PC-9 (cell line): ENCODE measurements at regions not wholly inside any gene's neighbourhood (a gene's known extent, or its start where the extent isn't known, plus 50 kb on each side); places are given as distances from the start of the nearest gene placed in this dataset.

ENCODE experiments used
- BruUV-seq: library from RNA; stranded (reverse); fragments of 400-500 nt; replicated peaks from 2 replicates; lab custom pipeline; 2021; lab: Mats Ljungman, UMichigan
- CTCF ChIA-PET: fragments of 300-600 bp; sonication (Branson Sonifier 250); formaldehyde crosslinking; loops from one replicate; lab custom pipeline; 2022; ENCODE audit warnings: antibody characterized with exemption; lab: Charles Lee
- POLR2A ChIA-PET: fragments of 300-600 bp; sonication (Branson Sonifier 250); formaldehyde crosslinking; loops from one replicate; lab custom pipeline; 2022; ENCODE audit warnings: antibody characterized with exemption; ENCODE audit not compliant: unreplicated experiment; lab: Charles Lee
- DNase-seq, 2 experiments: peaks; one replicate each; pipeline versions ENCODE4 v3.0.0 to v3.0.0-alpha.2; 2015 to 2022; ENCODE audit warnings: mixed read lengths in 1 of 2
- H2AFZ ChIP-seq: fragments of 200-600 bp; sonication (generic); 2 replicates; pipeline ENCODE4 v1.8.1; 2017; ENCODE audit warnings: antibody characterized with exemption
- H3F3A ChIP-seq: fragments of 200-600 bp; sonication (generic); 2 replicates; pipeline ENCODE4 v1.8.1; 2017; ENCODE audit warnings: antibody characterized with exemption, mild to moderate bottlenecking, low read depth; ENCODE audit not compliant: insufficient read depth
- H3K27ac ChIP-seq: fragments of 200-600 bp; sonication (generic); 2 replicates; pipeline ENCODE4 v1.6.1; 2016; ENCODE audit warnings: mixed run types
- H3K27me3 ChIP-seq: fragments of 200-600 bp; sonication (generic); 2 replicates; pipeline ENCODE4 v1.6.1; 2016; ENCODE audit warnings: low read depth, mixed run types; ENCODE audit not compliant: insufficient read depth
- H3K36me3 ChIP-seq: fragments of 200-600 bp; sonication (generic); 2 replicates; pipeline ENCODE4 v1.6.1; 2016; ENCODE audit warnings: low read depth, mixed run types
- H3K4me1 ChIP-seq: fragments of 200-600 bp; sonication (generic); replicated peaks from 2 replicates; pipeline ENCODE4 v1.6.1; 2016; ENCODE audit warnings: mixed run types; ENCODE audit not compliant: insufficient read depth
- H3K4me2 ChIP-seq: fragments of 200-600 bp; sonication (generic); 2 replicates; pipeline ENCODE4 v1.6.1; 2017; ENCODE audit warnings: mixed run types
- H3K4me3 ChIP-seq: fragments of 200-600 bp; sonication (generic); 2 replicates; pipeline ENCODE4 v1.6.1; 2016; ENCODE audit warnings: mixed run types
- H3K79me2 ChIP-seq: fragments of 200-600 bp; sonication (generic); 2 replicates; pipeline ENCODE4 v1.6.1; 2017; ENCODE audit warnings: low read depth, mixed run types
- H3K9me2 ChIP-seq: fragments of 200-600 bp; sonication (generic); 2 replicates; pipeline ENCODE4 v1.8.1; 2017; ENCODE audit warnings: mild to moderate bottlenecking; ENCODE audit not compliant: insufficient read depth
- H3K9me3 ChIP-seq: fragments of 200-600 bp; sonication (generic); 2 replicates; pipeline ENCODE4 v1.8.1; 2016; ENCODE audit warnings: low read depth; ENCODE audit not compliant: insufficient read depth
- H4K20me1 ChIP-seq: fragments of 200-600 bp; sonication (generic); 2 replicates; pipeline ENCODE4 v1.8.1; 2017; ENCODE audit not compliant: insufficient read depth
- EZH2 ChIP-seq: fragments of 200-600 bp; sonication (generic); IDR thresholded peaks from 2 replicates; pipeline ENCODE4 v1.8.0; 2017; ENCODE audit warnings: antibody characterized with exemption, low read depth
- intact Hi-C: fragments of 100-400 bp; cut with micrococcal nuclease; formaldehyde crosslinking; loops from one replicate; pipeline ENCODE4 v1.10.0; 2022; ENCODE audit not compliant: unreplicated experiment
- TF ChIP-seq, protein P1 (sequence below): fragments of 200-600 bp; sonication (generic); conservative IDR thresholded peaks from 2 replicates; pipeline ENCODE4 v1.6.1; 2017; ENCODE audit warnings: mixed run types, antibody characterized with exemption, mild to moderate bottlenecking, moderate library complexity

DNA sequence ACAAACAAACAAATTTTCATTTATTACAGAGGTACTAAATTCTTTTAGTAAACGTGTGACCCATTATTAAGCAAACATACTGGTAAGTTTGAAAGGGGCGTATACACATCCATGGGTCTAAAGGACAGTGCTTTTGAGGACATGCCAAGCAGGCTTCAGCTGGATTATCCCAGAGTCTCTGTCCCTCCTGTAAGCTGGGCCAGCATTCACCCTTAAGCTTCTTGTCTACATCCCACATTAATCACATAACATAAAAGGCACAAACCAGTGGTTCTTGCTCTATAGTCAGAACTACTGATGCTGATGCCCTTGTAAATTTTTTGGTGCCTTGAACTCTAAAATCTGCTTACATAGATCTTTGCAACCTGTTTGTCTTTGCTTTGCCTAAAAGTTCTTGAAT, 150.8 kb upstream of the BNIP2 start:
- Histone ChIP-seq H3K4me1 (no peaks in the 10 kb centered on the region), H4K20me1 (no peaks in the 10 kb centered on the region), H3K36me3 (no peaks in the 10 kb centered on the region), H3K27me3 (no peaks in the 10 kb centered on the region), H3K4me3 (no peak overlapping the region), H3K27ac (no peak overlapping the region), H3K79me2 (no peaks in the 10 kb centered on the region), H2AFZ (no peak overlapping the region), H3F3A (no peaks in the 10 kb centered on the region), H3K9me2 (no peaks in the 10 kb centered on the region), H3K4me2 (no peak overlapping the region), H3K9me3 (no peaks in the 10 kb centered on the region)
- TF ChIP-seq EZH2: no peak
- TF ChIP-seq, protein P1, sequence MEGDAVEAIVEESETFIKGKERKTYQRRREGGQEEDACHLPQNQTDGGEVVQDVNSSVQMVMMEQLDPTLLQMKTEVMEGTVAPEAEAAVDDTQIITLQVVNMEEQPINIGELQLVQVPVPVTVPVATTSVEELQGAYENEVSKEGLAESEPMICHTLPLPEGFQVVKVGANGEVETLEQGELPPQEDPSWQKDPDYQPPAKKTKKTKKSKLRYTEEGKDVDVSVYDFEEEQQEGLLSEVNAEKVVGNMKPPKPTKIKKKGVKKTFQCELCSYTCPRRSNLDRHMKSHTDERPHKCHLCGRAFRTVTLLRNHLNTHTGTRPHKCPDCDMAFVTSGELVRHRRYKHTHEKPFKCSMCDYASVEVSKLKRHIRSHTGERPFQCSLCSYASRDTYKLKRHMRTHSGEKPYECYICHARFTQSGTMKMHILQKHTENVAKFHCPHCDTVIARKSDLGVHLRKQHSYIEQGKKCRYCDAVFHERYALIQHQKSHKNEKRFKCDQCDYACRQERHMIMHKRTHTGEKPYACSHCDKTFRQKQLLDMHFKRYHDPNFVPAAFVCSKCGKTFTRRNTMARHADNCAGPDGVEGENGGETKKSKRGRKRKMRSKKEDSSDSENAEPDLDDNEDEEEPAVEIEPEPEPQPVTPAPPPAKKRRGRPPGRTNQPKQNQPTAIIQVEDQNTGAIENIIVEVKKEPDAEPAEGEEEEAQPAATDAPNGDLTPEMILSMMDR: no peak
- ChIA-PET POLR2A (interaction anchor here (0.6 kb wide), 1 partner anchor 684 kb away, joined by 6 read pairs; no protein-coding TSS in a partner anchor), CTCF (no interaction called here)
- intact Hi-C loops: no loop called here
- BruUV-seq: no TSS peak
- no peak for DNase-seq

GRCh38 chr15:59838900-59839299, 149.8 kb upstream of the BNIP2 start:
- CTCF ChIA-PET: no interaction called here
- Histone ChIP-seq H3K4me3 (no peak overlapping the region), H4K20me1 (no peaks in the 10 kb centered on the region), H3K27me3 (no peaks in the 10 kb centered on the region), H3K9me2 (no peaks in the 10 kb centered on the region), H2AFZ (no peak overlapping the region), H3K4me2 (no peak overlapping the region), H3K9me3 (no peaks in the 10 kb centered on the region), H3F3A (no peaks in the 10 kb centered on the region), H3K4me1 (no peaks in the 10 kb centered on the region), H3K27ac (no peak overlapping the region), H3K79me2 (no peaks in the 10 kb centered on the region), H3K36me3 (no peaks in the 10 kb centered on the region)
- no peak for DNase-seq
- intact Hi-C loops: no loop called here
- POLR2A ChIA-PET: interaction anchor here (0.5 kb wide), 1 partner anchor 10 kb away, joined by 3 read pairs; no protein-coding TSS in a partner anchor
- no TSS peak for BruUV-seq
- no peak for TF ChIP-seq EZH2
- TF ChIP-seq, protein P1: no peak

DNA sequence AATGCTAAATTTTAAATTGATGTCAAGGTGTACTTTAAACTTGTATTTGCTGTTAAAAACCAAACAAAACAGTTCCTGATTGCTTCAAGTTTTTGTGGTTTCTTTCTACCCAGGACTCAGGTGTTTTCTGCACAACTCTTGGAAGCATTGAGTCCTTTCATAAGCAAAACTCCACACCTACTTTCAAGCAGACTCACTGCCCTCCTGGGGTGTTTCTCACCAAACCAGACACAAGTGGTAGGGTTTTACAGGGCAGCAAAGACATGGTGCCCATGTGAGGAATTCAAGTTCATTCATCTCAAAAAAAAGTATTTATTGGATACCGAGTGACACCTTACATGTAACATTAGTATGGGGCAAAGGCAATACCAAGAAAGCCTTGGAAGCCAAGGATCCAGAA, 146.7 kb upstream of the BNIP2 start:
- Histone ChIP-seq H3K36me3 (no peaks in the 10 kb centered on the region), H2AFZ (no peak overlapping the region), H3K27ac (no peak overlapping the region), H3K4me2 (no peak overlapping the region), H3K4me3 (no peak overlapping the region), H3F3A (no peaks in the 10 kb centered on the region), H3K9me3 (no peaks in the 10 kb centered on the region), H3K79me2 (no peaks in the 10 kb centered on the region), H3K9me2 (no peaks in the 10 kb centered on the region), H3K4me1 (peaks cover 12% of the 10 kb centered on the region), H4K20me1 (no peaks in the 10 kb centered on the region), H3K27me3 (no peaks in the 10 kb centered on the region)
- no TSS peak for BruUV-seq
- intact Hi-C loops: no loop called here
- ChIA-PET POLR2A (no interaction called here), CTCF (interaction anchor here (0.5 kb wide), 1 partner anchor 128 kb away, joined by 3 read pairs; no protein-coding TSS in a partner anchor)
- DNase-seq: no peak
- TF ChIP-seq EZH2: no peak
- TF ChIP-seq, protein P1: no peak
